ENCODE measurements at regions not wholly inside any gene's neighbourhood (a gene's known extent, or its start where the extent isn't known, plus 50 kb on each side); places are given as distances from the start of the nearest gene placed in this dataset.

- no peak for DNase-seq
These were observed 311.0 kb downstream of the KCNRG start for GRCh38 chr13:50326271-50326670.

GRCh38 chr13:50326811-50327210 is 311.6 kb downstream of the KCNRG start:
- DNase-seq: no peak

GRCh38 chr13:50334115-50334778 is 319.0 kb downstream of the KCNRG start:
- DNase-seq: no peak

- DNase-seq: no peak
These were observed 319.7 kb downstream of the KCNRG start for GRCh38 chr13:50334944-50335343.

- DNase-seq: no peak
These were observed 324.0 kb downstream of the KCNRG start for GRCh38 chr13:50339271-50339670.

GRCh38 chr13:50340146-50340545 is 324.9 kb downstream of the KCNRG start:
- DNase-seq: no peak

- no peak for DNase-seq
These were observed 325.5 kb downstream of the KCNRG start for GRCh38 chr13:50340551-50341287.

- no peak for DNase-seq
These were observed 326.3 kb downstream of the KCNRG start for GRCh38 chr13:50341526-50341925.

- DNase-seq: no peak
These were observed 329.5 kb downstream of the KCNRG start for GRCh38 chr13:50344717-50345116.

GRCh38 chr13:50345804-50346203 is 330.6 kb downstream of the KCNRG start:
- DNase-seq: no peak

GRCh38 chr13:50348371-50348770 is 333.1 kb downstream of the KCNRG start:
- no peak for DNase-seq

GRCh38 chr13:50352720-50353480 is 337.7 kb downstream of the KCNRG start:
- DNase-seq: no peak

GRCh38 chr13:50353651-50354415 is 338.6 kb downstream of the KCNRG start:
- no peak for DNase-seq

GRCh38 chr13:50355797-50356196 is 340.6 kb downstream of the KCNRG start:
- no peak for DNase-seq

- DNase-seq: no peak
These were observed 341.9 kb downstream of the KCNRG start for GRCh38 chr13:50357136-50357535.

GRCh38 chr13:50357586-50358118 is 342.4 kb downstream of the KCNRG start:
- DNase-seq: peak; percentile 18

- DNase-seq: no peak
These were observed 343.2 kb downstream of the KCNRG start for GRCh38 chr13:50358231-50359040.

GRCh38 chr13:50359041-50359367 is 343.8 kb downstream of the KCNRG start:
- DNase-seq: no peak

GRCh38 chr13:50359779-50360178 is 344.5 kb downstream of the KCNRG start:
- no peak for DNase-seq

GRCh38 chr13:50360637-50361036 is 345.4 kb downstream of the KCNRG start:
- no peak for DNase-seq

GRCh38 chr13:50361282-50361681 is 346.0 kb downstream of the KCNRG start:
- no peak for DNase-seq

Measured in NCI-H1105 (cell line).